ENCODE measurements at regions not wholly inside any gene's neighbourhood (a gene's known extent, or its start where the extent isn't known, plus 50 kb on each side); places are given as distances from the start of the nearest gene placed in this dataset.
A peak's percentile ranks its signal among the peaks of the same experiment; 100 is the strongest.

GRCh38 chr4:189143263-189143952 lies 797.3 kb upstream of the FRG1 start:
- Histone ChIP-seq H2AK5ac (ENCODE audit: low read depth, low read length) (no peak overlapping the region), H3K23ac (ENCODE audit: low read depth, low read length) (no peak overlapping the region), H3K4me2 (ENCODE audit: low read depth, low read length) (no peak overlapping the region), H2BK120ac (ENCODE audit: low read depth, low read length) (no peak overlapping the region), H3K9ac (ENCODE audit: low read depth, low read length) (no peak overlapping the region), H3K79me1 (ENCODE audit: low read depth in 1 of 2, low read length in 2 of 2) (no peaks in the 10 kb centered on the region), H4K5ac (ENCODE audit: low read depth, low read length) (no peak overlapping the region), H3K36me3 (ENCODE audit: control insufficient read depth, insufficient read depth, low read length) (no peaks in the 10 kb centered on the region), H2BK5ac (ENCODE audit: low read depth, low read length, poor library complexity, severe bottlenecking) (no peak overlapping the region), H2BK15ac (ENCODE audit: low read depth, low read length) (no peak overlapping the region), H3K9me3 (ENCODE audit: control insufficient read depth, insufficient read depth, low read length) (no peaks in the 10 kb centered on the region), H3K4me3 (ENCODE audit: insufficient read depth, low read depth, low read length) (no peak overlapping the region), H4K91ac (ENCODE audit: insufficient read depth, low read depth, low read length) (no peak overlapping the region), H3K9me1 (ENCODE audit: insufficient read depth, low read length) (no peaks in the 10 kb centered on the region), H3K56ac (ENCODE audit: extremely low read depth, insufficient read depth, low read length) (no peak overlapping the region), H3K27ac (ENCODE audit: insufficient read depth, low read length) (no peak overlapping the region), H4K20me1 (ENCODE audit: insufficient read depth, low read length) (no peaks in the 10 kb centered on the region), H3K27me3 (ENCODE audit: control insufficient read depth, insufficient read depth, low read length) (no peaks in the 10 kb centered on the region), H2AFZ (replicated peaks; ENCODE audit: low read length, poor library complexity) (peak overlapping the region; percentile 67), H3K14ac (replicated peaks; ENCODE audit: low read depth, low read length) (no peak overlapping the region), H2BK20ac (ENCODE audit: low read depth, low read length) (peak overlapping the region; percentile 13; the same call in 1 of the 2 replicates), H3K4ac (ENCODE audit: low read depth, low read length) (no peak overlapping the region), H4K8ac (ENCODE audit: low read depth in 2 of 2, low read length in 2 of 2) (no peak overlapping the region), H3K18ac (ENCODE audit: low read depth, low read length) (no peak overlapping the region), H3K4me1 (ENCODE audit: control insufficient read depth, insufficient read depth, low read length) (no peaks in the 10 kb centered on the region), H2AK9ac (replicated peaks; ENCODE audit: low read depth, low read length, poor library complexity) (no peak overlapping the region)
- no CpG with 5 or more reads among the region's 6 CpGs for WGBS, 2 experiments (ENCODE audit: extremely low coverage in 2 of 2, insufficient read length in 1 of 2)
- intact Hi-C loops (cut with micrococcal nuclease) = no loop called here
- CTCF ChIA-PET = no interaction called here
- dilution Hi-C loops (cut with HindIII; ENCODE audit: low sequenced_read_pairs, unreplicated experiment) = no loop called here
- DNase-seq (peak; percentile 66), ATAC-seq (ENCODE audit: low read depth) (peak; percentile 14; the same call in 1 of the 2 replicates)
- in situ Hi-C loops (cut with MboI; ENCODE audit: low sequenced_read_pairs) = no loop called here
- TF ChIP-seq CEBPB (IDR thresholded peaks at IDR 0.05; ENCODE audit: low read depth, low read length) (0 out of 2 replicates have a peak, but pooled peaks have one; percentile 9), USF2 (IDR thresholded peaks at IDR 0.05; ENCODE audit: low read depth, low read length) (no peak)
- POLR2A ChIA-PET (ENCODE audit: unreplicated experiment) = no interaction called here
- no TSS peak for BruUV-seq (replicated peaks)

Measured in IMR-90 (cell line).